Sigmoid colon (tissue), 6 donors: ENCODE measurements at regions not wholly inside any gene's neighbourhood (a gene's known extent, or its start where the extent isn't known, plus 50 kb on each side); places are given as distances from the start of the nearest gene placed in this dataset.

Source experiments
- DNase-seq: peaks from one replicate; pipeline ENCODE4 v3.0.0-alpha.2; 2019
- H3K27ac ChIP-seq, 4 donors: fragments of 200-600 bp; sonication (generic); one replicate each; pipeline ENCODE4 v1.5.1; 2016 to 2019; ENCODE audit warnings: mild to moderate bottlenecking in 1 of 4
- H3K27me3 ChIP-seq, 3 donors: fragments of 200-600 bp; sonication (generic); one replicate each; pipeline ENCODE4 v1.5.1; 2019; ENCODE audit warnings: mild to moderate bottlenecking in 1 of 3
- H3K36me3 ChIP-seq, 4 donors: fragments of 200-600 bp; sonication (generic); one replicate each; pipeline ENCODE4 v1.5.1; 2016 to 2019
- H3K4me1 ChIP-seq, 4 donors: fragments of 200-600 bp; sonication (generic); one replicate each; pipeline ENCODE4 v1.5.1; 2017 to 2019
- H3K4me3 ChIP-seq, 4 donors: fragments of 200-600 bp; sonication (generic); one replicate each; pipeline ENCODE4 v1.5.1; 2017 to 2019; ENCODE audit warnings: mild to moderate bottlenecking in 2 of 4, moderate library complexity in 1 of 4
- H3K9me3 ChIP-seq, 4 donors: fragments of 200-600 bp in 3 of 4; sonication (generic) in 3 of 4; one replicate each; pipeline versions ENCODE4 v1.5.1 to v1.6.1; 2013 to 2019
- EP300 ChIP-seq, 4 donors: sonication (generic); formaldehyde crosslinking; IDR thresholded peaks; one replicate each; pipeline ENCODE4 v1.6.1; 2017; ENCODE audit warnings: antibody characterized with exemption in 4 of 4
- POLR2A ChIP-seq, 2 donors: fragments of 450-650 bp; IDR thresholded peaks; one replicate each; pipeline ENCODE4 v1.6.1; 2016; ENCODE audit warnings: antibody characterized with exemption in 2 of 2, mild to moderate bottlenecking in 2 of 2, moderate library complexity in 2 of 2
- POLR2AphosphoS5 ChIP-seq, 4 donors: sonication (generic); formaldehyde crosslinking; IDR thresholded peaks; one replicate each; pipeline ENCODE4 v1.6.1; 2017; ENCODE audit warnings: antibody characterized with exemption in 4 of 4
- WGBS, 2 donors: extraction: QIAGEN DNeasy Blood & Tissue Kit; methylation state at CpG; one replicate each; pipeline ENCODE4 v1.1.7; 2013; 5-methylcytosine and 5-hydroxymethylcytosine counted together
- intact Hi-C: fragments of 100-400 bp; cut with DNase I; formaldehyde crosslinking; loops from one replicate; pipeline ENCODE4 v1.15.1; 2023
- TF ChIP-seq, protein P1 (sequence below), 4 experiments: fragments of 450-650 bp in 3 of 4; fragments of 200-600 bp in 1 of 4; IDR thresholded peaks; one replicate each; pipeline ENCODE4 v1.5.1; 2016 to 2019; ENCODE audit warnings: antibody characterized with exemption in 4 of 4, mild to moderate bottlenecking in 3 of 4, moderate library complexity in 2 of 4
- donor health status: healthy with polysubstance abuse.
- donor health status: healthy.

DNA sequence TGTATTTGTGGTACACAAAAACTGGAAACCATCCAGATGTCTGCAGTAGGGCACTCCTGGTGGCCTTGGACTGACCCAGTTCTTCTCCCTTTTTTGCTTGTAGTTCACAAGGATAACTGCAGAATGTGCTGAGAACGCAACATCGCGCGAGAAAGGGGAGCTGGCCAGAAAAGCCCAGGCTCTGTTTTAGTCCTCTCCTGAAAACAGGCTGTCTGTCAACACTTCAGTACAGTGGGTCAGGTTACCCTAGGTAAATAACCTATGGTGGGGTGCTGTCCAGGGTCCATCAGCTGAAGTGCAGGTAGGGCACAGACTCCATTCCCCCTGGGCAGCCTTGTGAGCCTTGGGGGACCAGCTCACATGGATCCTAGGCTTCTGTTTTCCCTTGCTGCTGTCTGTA is 495.8 kb downstream of the MDFIC start:
- no peak overlapping the region for H3K4me3 ChIP-seq
- H3K27ac ChIP-seq = no peak overlapping the region
- H3K9me3 ChIP-seq = no peaks in the 10 kb centered on the region
- 73 to 88% methylated on average over 4 of the region's 4 CpGs for WGBS, 2 donors
- intact Hi-C loops = no loop called here
- TF ChIP-seq EP300 (IDR thresholded peaks at IDR 0.05) = no peak
- TF ChIP-seq POLR2AphosphoS5 (IDR thresholded peaks at IDR 0.05) = no peak
- TF ChIP-seq, protein P1, sequence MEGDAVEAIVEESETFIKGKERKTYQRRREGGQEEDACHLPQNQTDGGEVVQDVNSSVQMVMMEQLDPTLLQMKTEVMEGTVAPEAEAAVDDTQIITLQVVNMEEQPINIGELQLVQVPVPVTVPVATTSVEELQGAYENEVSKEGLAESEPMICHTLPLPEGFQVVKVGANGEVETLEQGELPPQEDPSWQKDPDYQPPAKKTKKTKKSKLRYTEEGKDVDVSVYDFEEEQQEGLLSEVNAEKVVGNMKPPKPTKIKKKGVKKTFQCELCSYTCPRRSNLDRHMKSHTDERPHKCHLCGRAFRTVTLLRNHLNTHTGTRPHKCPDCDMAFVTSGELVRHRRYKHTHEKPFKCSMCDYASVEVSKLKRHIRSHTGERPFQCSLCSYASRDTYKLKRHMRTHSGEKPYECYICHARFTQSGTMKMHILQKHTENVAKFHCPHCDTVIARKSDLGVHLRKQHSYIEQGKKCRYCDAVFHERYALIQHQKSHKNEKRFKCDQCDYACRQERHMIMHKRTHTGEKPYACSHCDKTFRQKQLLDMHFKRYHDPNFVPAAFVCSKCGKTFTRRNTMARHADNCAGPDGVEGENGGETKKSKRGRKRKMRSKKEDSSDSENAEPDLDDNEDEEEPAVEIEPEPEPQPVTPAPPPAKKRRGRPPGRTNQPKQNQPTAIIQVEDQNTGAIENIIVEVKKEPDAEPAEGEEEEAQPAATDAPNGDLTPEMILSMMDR (IDR thresholded peaks at IDR 0.05) = no peak
- TF ChIP-seq POLR2A (IDR thresholded peaks at IDR 0.05) = no peak
- H3K4me1 ChIP-seq = no peaks in the 10 kb centered on the region
- H3K36me3 ChIP-seq = no peaks in the 10 kb centered on the region
- no peak for DNase-seq
- no peaks in the 10 kb centered on the region for H3K27me3 ChIP-seq

DNA sequence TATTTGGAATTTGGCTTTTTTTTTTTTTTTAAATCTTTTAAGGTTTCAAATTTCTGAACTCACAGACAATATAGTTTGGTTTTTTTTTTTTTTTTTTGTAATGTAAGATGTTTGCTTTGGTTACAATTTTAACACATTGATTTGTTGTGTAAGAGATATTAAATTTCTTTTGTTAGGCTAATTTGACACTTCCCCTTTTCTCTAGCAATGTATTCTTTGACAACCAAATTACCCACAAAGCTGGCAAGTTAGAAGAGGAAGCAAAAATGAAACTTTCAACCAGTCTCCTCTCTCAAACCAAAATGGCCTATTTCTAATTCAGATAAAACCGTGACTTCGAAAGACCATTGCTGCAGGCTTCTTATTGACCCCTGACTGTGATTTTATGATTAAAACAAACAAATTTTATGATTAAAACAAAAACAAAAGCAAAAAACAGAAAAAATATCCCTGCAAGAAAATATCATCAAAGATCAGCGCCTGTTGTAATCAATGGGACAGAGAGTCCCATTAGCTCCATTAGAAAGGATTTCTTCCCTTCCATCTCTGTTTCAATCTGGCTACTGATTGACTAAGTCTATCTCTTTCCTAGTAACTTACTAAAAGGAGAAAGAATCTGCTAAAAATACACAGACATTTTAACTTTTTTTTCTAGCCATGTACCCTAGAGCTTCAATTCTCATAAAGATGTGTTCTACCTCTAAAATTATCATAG is 489.2 kb downstream of the MDFIC start:
- DNase-seq = no peak
- 73 to 90% methylated on average over 3 of the region's 3 CpGs for WGBS, 2 donors
- TF ChIP-seq EP300 (IDR thresholded peaks at IDR 0.05) = no peak
- no peak for TF ChIP-seq POLR2AphosphoS5 (IDR thresholded peaks at IDR 0.05)
- TF ChIP-seq, protein P1 (IDR thresholded peaks at IDR 0.05) = no peak
- no peak overlapping the region for H3K27ac ChIP-seq
- H3K4me1 ChIP-seq = no peaks in the 10 kb centered on the region
- no peaks in the 10 kb centered on the region for H3K27me3 ChIP-seq
- no peaks in the 10 kb centered on the region for H3K9me3 ChIP-seq
- H3K36me3 ChIP-seq = no peaks in the 10 kb centered on the region
- no peak overlapping the region for H3K4me3 ChIP-seq
- intact Hi-C loops = no loop called here

DNA sequence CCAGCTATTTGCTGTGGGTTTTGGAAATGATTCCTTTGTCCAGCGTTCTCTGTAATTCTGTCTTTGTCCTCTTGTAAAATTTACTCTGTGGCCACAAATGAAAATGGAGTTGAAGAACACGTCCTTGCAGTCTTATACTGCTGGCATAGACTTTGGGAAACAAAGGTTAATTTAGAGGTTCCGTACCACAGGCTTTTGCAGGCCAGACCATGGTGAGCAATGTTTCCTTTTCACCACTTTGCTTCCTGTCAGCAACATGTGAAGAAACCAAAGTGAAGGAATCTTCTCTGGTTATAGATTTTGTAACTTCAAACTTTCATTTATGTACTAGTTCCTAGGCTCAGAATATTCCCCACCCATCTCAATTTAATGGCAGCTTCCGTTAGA is 488.5 kb downstream of the MDFIC start:
- Histone ChIP-seq H3K4me1 (no peaks in the 10 kb centered on the region), H3K27ac (no peak overlapping the region), H3K4me3 (no peak overlapping the region), H3K36me3 (no peaks in the 10 kb centered on the region), H3K27me3 (no peaks in the 10 kb centered on the region), H3K9me3 (no peaks in the 10 kb centered on the region)
- 73 to 87% methylated on average over 4 of the region's 4 CpGs for WGBS, 2 donors
- DNase-seq = no peak
- TF ChIP-seq, protein P1 (IDR thresholded peaks at IDR 0.05) = no peak
- TF ChIP-seq POLR2AphosphoS5 (IDR thresholded peaks at IDR 0.05) (no peak), POLR2A (IDR thresholded peaks at IDR 0.05) (no peak), EP300 (IDR thresholded peaks at IDR 0.05) (no peak)
- intact Hi-C loops = no loop called here

DNA sequence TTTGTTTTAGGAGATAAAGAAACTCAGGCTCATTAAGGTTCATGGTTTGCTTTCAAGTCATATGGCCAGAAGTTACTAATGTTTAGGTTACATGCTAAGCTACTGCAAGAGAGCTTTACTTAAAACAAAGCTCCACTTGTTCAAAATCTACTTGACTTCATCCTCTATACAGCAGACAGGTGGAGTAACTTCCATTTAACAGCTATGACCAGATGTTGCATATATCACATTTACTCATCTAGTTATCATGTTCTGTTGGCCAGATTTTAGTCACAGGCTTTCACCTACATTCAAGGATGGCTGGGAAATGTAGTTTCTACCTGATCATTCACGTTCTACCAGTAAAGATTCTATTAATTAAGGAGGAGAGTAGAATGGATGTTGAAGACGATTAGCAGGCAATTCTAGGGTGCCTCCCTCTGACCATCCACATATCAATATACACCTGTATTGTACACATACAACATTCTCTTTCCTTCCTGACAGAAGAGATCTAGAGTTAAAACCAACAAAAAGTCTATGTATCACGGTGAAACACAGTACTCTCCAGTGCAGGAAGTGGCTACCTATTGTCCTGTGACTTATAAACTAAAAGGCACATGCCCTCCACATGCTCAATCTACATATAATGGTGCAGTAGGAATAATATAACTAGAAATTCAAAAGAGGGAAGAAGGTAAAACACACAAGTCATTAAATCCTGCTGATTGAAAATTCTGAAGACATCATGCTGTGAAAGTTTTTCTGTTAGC is 488.0 kb downstream of the MDFIC start:
- no peak for DNase-seq
- Histone ChIP-seq H3K36me3 (no peaks in the 10 kb centered on the region), H3K4me1 (no peaks in the 10 kb centered on the region), H3K27me3 (no peaks in the 10 kb centered on the region), H3K4me3 (no peak overlapping the region), H3K27ac (no peak overlapping the region), H3K9me3 (no peaks in the 10 kb centered on the region)
- WGBS, 2 donors = 79 to 86% methylated on average over 3 of the region's 3 CpGs
- TF ChIP-seq, protein P1 (IDR thresholded peaks at IDR 0.05) = no peak
- no peak for TF ChIP-seq POLR2AphosphoS5 (IDR thresholded peaks at IDR 0.05)
- TF ChIP-seq EP300 (IDR thresholded peaks at IDR 0.05) = no peak
- no peak for TF ChIP-seq POLR2A (IDR thresholded peaks at IDR 0.05)
- intact Hi-C loops = no loop called here
